Thyroid gland (tissue), 4 donors: ENCODE measurements at regions not wholly inside any gene's neighbourhood (a gene's known extent, or its start where the extent isn't known, plus 50 kb on each side); places are given as distances from the start of the nearest gene placed in this dataset.

Experiments
- CTCF ChIP-seq, 6 experiments: fragments of 200-600 bp in 3 of 6; fragments of 450-650 bp in 3 of 6; sonication (generic) in 3 of 6; IDR thresholded peaks; one replicate each; pipeline ENCODE4 v1.5.1; 2016 to 2019; ENCODE audit warnings: antibody characterized with exemption in 6 of 6, mild to moderate bottlenecking in 2 of 6, inconsistent platforms in 1 of 6, moderate library complexity in 1 of 6
- POLR2A ChIP-seq, 2 donors: fragments of 450-650 bp; IDR thresholded peaks; one replicate each; pipeline ENCODE4 v1.6.1; 2017; ENCODE audit warnings: antibody characterized with exemption in 2 of 2, mild to moderate bottlenecking in 2 of 2, moderate library complexity in 1 of 2

- TF ChIP-seq POLR2A (IDR thresholded peaks at IDR 0.05) (no peak), CTCF (IDR thresholded peaks at IDR 0.05) (no peak)
Observed at GRCh38 chr18:44213293-44213692, 467.4 kb upstream of the SETBP1 start.
